GM20000 (cell line): ENCODE measurements at regions not wholly inside any gene's neighbourhood (a gene's known extent, or its start where the extent isn't known, plus 50 kb on each side); places are given as distances from the start of the nearest gene placed in this dataset.

Experiments
- DNase-seq: peaks from one replicate; pipeline ENCODE4 v3.0.0; 2012; ENCODE audit warnings: low spot score
- TF ChIP-seq, protein P1 (sequence below): IDR thresholded peaks from 2 replicates; pipeline ENCODE4 v1.5.1; 2012; ENCODE audit warnings: mild to moderate bottlenecking, control low read depth; ENCODE audit errors: extremely low read depth, missing control alignments

DNA sequence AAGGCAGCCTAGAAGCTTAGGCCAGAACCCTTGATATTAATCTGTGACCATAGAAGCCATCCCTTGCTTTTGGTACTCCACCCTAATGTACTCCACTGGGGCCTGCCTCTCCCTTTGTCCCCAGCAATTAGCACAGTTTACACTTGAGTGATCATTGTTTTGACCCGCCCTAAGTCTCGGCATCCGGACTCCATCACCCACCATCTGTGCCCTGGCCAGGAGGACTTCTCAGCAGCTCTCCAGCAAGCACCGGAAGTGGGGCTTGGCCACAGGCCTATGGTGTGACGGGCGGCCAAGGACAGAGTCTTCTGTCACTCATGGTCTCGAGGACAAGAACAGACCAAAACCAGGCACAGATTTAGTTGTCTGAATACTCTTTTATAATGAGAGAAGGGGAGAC, 126.5 kb upstream of the NTF3 start:
- TF ChIP-seq, protein P1, sequence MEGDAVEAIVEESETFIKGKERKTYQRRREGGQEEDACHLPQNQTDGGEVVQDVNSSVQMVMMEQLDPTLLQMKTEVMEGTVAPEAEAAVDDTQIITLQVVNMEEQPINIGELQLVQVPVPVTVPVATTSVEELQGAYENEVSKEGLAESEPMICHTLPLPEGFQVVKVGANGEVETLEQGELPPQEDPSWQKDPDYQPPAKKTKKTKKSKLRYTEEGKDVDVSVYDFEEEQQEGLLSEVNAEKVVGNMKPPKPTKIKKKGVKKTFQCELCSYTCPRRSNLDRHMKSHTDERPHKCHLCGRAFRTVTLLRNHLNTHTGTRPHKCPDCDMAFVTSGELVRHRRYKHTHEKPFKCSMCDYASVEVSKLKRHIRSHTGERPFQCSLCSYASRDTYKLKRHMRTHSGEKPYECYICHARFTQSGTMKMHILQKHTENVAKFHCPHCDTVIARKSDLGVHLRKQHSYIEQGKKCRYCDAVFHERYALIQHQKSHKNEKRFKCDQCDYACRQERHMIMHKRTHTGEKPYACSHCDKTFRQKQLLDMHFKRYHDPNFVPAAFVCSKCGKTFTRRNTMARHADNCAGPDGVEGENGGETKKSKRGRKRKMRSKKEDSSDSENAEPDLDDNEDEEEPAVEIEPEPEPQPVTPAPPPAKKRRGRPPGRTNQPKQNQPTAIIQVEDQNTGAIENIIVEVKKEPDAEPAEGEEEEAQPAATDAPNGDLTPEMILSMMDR, result no peak
- no peak for DNase-seq

DNA sequence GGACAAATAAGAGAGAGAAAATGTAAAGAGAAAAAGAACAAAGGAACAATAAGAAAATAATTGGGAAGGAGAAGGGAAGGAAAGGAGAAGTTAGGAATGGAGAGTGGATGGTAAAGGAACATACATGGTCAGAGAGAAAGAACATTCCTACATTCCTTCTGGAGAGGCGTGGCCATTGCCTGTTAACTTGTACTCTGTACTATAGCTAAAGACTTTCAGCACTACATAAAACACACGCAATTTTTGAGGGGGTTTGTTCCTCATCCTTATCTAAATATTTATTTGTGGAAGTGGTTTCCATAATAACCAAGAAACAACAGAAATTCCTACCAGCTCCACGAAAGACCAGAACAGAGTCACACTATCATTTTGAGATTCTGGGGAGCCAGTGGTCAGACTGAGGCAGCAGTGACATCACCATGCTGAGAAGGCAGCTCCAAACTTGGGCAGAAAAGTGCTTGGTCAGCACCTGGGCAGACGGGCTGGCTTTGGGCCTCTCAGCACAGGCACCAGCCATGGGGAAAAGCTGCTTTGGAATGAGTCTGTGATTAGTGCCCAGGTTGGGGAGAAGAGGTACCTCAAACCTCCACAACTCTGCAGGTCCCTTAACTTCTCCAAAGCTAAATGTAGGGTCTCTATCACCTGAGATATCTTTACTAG, 125.9 kb upstream of the NTF3 start:
- TF ChIP-seq, protein P1, result no peak
- no peak for DNase-seq

DNA sequence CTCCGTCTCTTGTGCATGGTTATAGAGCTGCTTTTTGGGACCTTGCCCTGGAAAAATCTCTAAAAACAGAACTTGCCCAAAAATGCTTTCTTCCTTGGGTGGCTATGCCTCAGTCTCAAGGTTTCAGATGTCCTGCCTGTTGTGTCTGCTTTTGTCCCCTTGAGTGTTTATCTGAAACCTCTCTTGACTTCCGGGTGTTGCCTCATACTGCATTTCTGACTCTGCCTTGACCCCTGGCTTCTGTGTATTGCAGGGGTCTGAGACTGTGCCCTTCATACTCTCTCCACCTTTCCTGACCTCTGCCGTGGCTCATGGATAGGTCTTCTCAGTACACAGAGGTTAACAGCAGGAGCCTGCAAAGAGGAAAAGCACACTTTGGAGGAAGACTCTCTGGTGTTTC, 124.8 kb upstream of the NTF3 start:
- DNase-seq, result no peak

DNA sequence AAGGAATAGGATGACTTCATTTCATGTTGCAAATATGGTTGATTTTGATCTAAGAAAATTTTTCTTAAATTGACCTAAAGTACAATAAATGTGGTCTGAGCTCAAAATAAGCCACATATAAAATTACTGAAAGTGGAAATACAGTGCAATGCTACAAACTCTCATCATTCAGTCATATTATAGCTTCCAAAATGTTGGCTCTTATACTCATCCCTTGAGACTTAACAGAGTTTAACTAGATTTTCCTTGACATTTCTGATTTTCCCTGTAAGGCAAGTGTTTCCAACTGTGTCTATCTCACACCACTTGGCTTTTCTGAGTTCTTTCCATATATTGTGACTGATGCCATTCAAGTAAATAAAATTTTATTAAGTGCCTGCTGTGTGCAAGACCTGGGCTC, 123.7 kb upstream of the NTF3 start:
- TF ChIP-seq, protein P1, result no peak

More for the DNA sequence above, 124.8 kb upstream of the NTF3 start:
- TF ChIP-seq, protein P1, result no peak

DNA sequence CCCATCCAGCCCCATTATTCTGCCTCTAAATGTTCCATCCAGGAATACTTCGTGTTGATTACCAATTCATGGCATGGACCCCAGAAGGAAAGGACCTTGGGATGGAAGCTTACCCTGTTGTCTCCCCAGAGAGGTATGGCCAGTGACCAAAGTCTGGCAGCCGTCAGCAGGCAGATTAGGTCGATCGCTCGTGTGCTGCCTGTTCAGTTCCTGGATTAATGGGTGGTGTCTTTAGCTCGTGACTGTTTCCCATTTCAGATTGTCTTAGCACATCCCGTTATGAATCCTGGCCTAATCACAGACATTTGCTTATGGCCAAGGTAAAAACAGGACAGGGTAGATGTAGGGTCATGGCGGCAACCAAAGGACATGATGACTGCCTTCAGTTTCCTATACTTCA, 122.9 kb upstream of the NTF3 start:
- no peak for DNase-seq
- TF ChIP-seq, protein P1, result no peak

More for the DNA sequence above, 123.7 kb upstream of the NTF3 start:
- no peak for DNase-seq

DNA sequence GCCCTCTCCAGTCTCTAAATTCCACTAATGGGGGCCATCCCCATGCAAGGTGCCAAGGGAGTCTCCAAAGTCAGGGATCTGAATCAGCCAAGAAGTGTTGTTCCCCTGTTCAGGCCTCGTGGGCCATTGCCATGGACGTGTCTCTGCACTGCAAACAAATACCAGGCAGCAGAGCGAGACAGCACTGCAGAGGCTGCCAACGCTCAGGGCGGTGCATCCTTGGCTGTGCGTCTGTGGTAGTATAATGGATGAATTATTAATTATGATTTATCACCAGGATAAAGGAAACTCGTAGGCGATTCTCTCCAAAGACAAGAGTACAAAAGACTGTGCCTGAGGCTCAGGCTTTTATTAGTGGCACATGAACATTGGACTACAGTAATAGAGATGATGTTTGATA, 122.3 kb upstream of the NTF3 start:
- TF ChIP-seq, protein P1, result no peak
- DNase-seq, result no peak

DNA sequence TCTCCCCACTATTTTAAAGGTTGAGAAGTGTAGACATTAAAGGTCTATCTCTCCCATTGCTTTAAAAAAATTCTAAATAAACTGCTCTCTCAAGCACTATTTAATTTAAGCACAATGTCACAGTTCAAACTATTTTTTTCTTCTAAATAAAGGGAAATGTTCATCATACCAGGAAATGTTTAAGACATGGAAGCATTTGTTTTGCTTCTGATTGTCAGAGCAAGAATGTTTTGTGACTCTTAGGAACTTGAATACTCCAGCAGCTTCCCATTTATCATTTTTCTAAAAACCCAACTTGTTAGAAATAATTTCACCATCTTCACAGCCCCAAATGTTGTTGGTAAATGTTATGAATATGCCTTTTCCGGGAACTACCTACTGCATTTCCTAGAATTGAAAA, 121.8 kb upstream of the NTF3 start:
- DNase-seq, result no peak

More for the DNA sequence above, 121.8 kb upstream of the NTF3 start:
- TF ChIP-seq, protein P1, result no peak
